NCI-H748 (cell line): ENCODE measurements at regions not wholly inside any gene's neighbourhood (a gene's known extent, or its start where the extent isn't known, plus 50 kb on each side); places are given as distances from the start of the nearest gene placed in this dataset.
"Not testable (repeated sequence)": the region's sequence is repeated elsewhere in the genome, so short reads cannot be mapped to it uniquely, and the experiment has no call there.

ENCODE experiments used
- DNase-seq: peaks from one replicate; lab custom pipeline; 2025; ENCODE audit not compliant: unreplicated experiment; lab: John Stamatoyannopoulos, UW

GRCh38 chr14:40308240-40308639 is 876.0 kb upstream of the FBXO33 start:
- no peak for DNase-seq

- no peak for DNase-seq
Measured at GRCh38 chr14:40296821-40297220, 864.6 kb upstream of the FBXO33 start.

- no peak for DNase-seq
Measured at GRCh38 chr14:40292664-40293063, 860.4 kb upstream of the FBXO33 start.

GRCh38 chr14:40282196-40282595 is 850.0 kb upstream of the FBXO33 start:
- no peak for DNase-seq

GRCh38 chr14:40280652-40281051 is 848.4 kb upstream of the FBXO33 start:
- no peak for DNase-seq

GRCh38 chr14:40273417-40273816 is 841.2 kb upstream of the FBXO33 start:
- no peak for DNase-seq

GRCh38 chr14:40271480-40271879 is 839.2 kb upstream of the FBXO33 start:
- DNase-seq: no peak

- DNase-seq: no peak
Measured at GRCh38 chr14:40269436-40269835, 837.2 kb upstream of the FBXO33 start.

- DNase-seq: no peak
Measured at GRCh38 chr14:40268236-40268635, 836.0 kb upstream of the FBXO33 start.

GRCh38 chr14:40265096-40265495 is 832.9 kb upstream of the FBXO33 start:
- no peak for DNase-seq

- peak; percentile 28 for DNase-seq
Measured at GRCh38 chr14:40252817-40253447, 820.7 kb upstream of the FBXO33 start.

- no peak for DNase-seq
Measured at GRCh38 chr14:40248671-40249070, 816.4 kb upstream of the FBXO33 start.

GRCh38 chr14:40240245-40240859 is 808.1 kb upstream of the FBXO33 start:
- DNase-seq: peak; percentile 17

GRCh38 chr14:40232302-40232701 is 800.1 kb upstream of the FBXO33 start:
- DNase-seq: no peak

GRCh38 chr14:40229676-40230075 is 797.4 kb upstream of the FBXO33 start:
- no peak for DNase-seq

GRCh38 chr14:40222996-40223395 is 790.8 kb upstream of the FBXO33 start:
- DNase-seq: no peak

GRCh38 chr14:40221428-40221827 is 789.2 kb upstream of the FBXO33 start:
- peak; percentile 47 for DNase-seq

- DNase-seq: no peak
Measured at GRCh38 chr14:40219032-40219431, 786.8 kb upstream of the FBXO33 start.

GRCh38 chr14:40218282-40218941 is 786.2 kb upstream of the FBXO33 start:
- DNase-seq: peak; percentile 79

GRCh38 chr14:40216976-40217375 is 784.7 kb upstream of the FBXO33 start:
- DNase-seq: no peak

GRCh38 chr14:40216408-40216807 is 784.2 kb upstream of the FBXO33 start:
- DNase-seq: not testable (repeated sequence)

- DNase-seq: peak; percentile 37
Measured at GRCh38 chr14:40213701-40214100, 781.5 kb upstream of the FBXO33 start.
